NCI-H1105 treated with DMSO at 0.1 percent for 48 hours (cell line): ENCODE measurements at regions not wholly inside any gene's neighbourhood (a gene's known extent, or its start where the extent isn't known, plus 50 kb on each side); places are given as distances from the start of the nearest gene placed in this dataset.
"Not testable (repeated sequence)": the region's sequence is repeated elsewhere in the genome, so short reads cannot be mapped to it uniquely, and the experiment has no call there.

Experiments used
- DNase-seq: peaks from one replicate; lab custom pipeline; 2025; lab: John Stamatoyannopoulos, UW

- no peak for DNase-seq
These were observed 203.4 kb upstream of the NMUR2 start for GRCh38 chr5:152608458-152608857.

GRCh38 chr5:152619756-152620155 lies 214.7 kb upstream of the NMUR2 start:
- no peak for DNase-seq

GRCh38 chr5:152622628-152623027 lies 217.5 kb upstream of the NMUR2 start:
- no peak for DNase-seq

GRCh38 chr5:152623951-152624350 lies 218.9 kb upstream of the NMUR2 start:
- DNase-seq: no peak

DNA sequence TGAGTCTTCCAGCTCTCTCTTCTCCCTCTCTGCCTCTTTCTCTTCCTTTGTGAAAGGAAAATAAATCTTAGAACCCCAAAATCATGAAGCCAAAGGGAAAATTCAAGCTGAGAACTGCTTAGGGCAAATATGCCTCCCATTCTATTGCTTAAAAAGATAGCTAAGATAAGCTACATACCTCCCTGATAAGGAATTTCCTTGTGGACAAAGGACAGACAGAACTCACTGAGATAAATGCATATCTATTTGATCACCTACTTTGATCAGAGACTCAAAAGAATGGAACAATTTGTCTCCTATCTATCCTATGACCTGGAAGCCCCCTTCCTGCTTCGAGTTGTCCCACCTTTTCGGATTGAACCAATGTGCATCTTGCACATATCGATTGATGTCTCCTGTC lies 220.6 kb upstream of the NMUR2 start:
- DNase-seq: no peak

- no peak for DNase-seq
These were observed 226.1 kb upstream of the NMUR2 start for GRCh38 chr5:152631221-152631620.

- DNase-seq: no peak
These were observed 227.3 kb upstream of the NMUR2 start for GRCh38 chr5:152632360-152632759.

GRCh38 chr5:152634586-152634985 lies 229.5 kb upstream of the NMUR2 start:
- DNase-seq: peak; percentile 53

DNA sequence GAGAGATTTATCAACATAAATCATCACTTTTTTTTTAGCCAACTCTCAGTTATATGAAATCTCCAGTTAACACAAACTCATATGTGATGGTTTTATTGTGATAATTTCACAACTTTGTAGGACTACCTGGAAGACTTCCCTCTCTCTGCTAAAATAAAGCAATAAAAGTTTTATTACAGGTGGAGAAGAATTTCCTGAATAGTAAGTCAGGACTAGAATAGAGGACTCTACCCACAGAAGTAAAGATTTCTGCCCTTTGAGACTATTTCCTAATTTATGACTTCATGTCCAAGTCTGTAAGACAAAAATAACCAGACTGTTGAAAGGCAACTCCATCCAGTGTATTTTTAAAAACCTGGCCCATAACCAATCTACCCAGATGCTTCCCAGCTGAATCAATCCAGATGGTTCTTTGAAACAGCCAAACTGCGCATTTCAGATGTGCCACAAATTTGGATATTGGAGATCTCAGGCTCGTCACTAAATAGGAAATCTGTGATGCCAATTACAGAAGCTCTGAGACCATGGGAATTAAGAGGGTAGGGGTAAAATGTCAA lies 234.0 kb upstream of the NMUR2 start:
- no peak for DNase-seq

GRCh38 chr5:152641970-152642805 lies 237.1 kb upstream of the NMUR2 start:
- DNase-seq: no peak

DNA sequence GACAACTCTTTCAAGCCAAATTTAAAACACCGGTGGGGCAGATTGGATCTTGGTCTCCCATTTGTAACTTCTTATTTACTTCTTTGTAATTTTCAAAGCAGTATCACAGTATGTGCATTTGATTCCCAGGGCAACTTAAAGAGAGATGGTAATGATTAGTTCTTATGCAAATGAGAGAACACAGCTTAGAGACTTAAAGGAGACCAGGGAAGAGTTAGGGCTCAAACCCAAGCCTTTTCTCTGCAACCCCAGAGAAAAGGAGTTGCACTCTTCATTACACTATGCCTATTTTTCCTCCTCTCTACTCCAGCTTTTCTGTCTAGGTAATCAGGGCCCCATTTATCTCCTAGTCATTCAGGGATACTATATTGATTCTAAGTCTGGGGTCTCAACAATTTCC lies 237.8 kb upstream of the NMUR2 start:
- DNase-seq: no peak

GRCh38 chr5:152644029-152644728 lies 239.1 kb upstream of the NMUR2 start:
- no peak for DNase-seq

DNA sequence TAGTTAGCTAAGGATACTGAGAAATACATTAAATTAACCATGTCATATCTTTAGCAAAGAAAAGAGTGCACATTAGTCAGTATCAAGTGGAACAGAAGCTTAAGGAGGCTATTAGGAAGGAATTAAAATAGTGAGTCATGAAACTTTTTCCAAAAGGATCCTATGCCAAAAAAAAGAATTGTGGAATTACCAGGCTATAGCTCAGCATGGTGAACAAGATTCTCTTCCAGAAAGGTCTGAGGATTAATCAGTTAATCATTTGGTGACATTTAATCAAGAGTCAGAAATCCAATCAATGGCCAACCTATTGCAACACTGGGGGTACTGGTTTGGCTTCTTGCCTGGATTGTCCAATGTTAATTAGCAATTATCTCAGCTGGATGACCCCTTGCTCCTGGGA lies 244.5 kb upstream of the NMUR2 start:
- DNase-seq: no peak

DNA sequence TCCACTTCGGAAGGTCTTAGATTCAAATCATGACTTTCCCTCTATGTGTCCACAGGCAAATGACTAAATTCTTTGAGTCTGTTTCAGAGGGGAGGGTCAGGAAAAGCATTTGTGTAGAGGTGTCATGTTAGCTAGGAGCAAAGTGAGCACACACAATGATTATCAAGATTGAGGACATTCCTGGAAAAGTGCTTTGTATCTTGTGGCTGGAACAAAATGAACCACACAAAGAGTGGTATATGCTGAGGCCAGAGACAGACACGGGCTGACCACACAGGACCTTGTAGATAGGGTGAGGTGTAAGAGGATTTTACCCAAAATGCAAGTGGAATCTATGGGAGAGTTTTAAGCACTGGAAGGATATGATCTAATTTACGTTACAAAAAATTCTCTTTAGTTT lies 245.3 kb upstream of the NMUR2 start:
- DNase-seq: no peak

GRCh38 chr5:152659470-152659869 lies 254.4 kb upstream of the NMUR2 start:
- not testable (repeated sequence) for DNase-seq

DNA sequence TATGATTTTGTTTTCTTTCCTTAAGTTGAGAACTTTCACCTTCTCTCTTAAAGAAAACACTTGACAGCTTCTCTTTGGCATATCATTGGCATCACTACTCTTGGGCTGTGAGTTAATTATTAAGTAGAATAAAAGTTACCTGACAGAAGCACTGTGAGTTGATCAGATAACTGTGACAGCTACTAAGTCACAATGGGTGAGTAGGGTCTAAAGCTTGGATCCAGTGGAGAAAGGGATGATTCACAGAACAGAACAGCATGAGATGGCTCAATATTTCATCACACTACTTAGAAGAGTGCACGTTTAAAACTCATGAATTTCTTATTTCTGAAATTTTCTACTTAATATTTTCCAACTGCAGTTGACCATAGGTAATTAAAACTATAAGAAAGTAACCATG lies 268.5 kb upstream of the NMUR2 start:
- no peak for DNase-seq

GRCh38 chr5:152674403-152674802 lies 269.3 kb upstream of the NMUR2 start:
- DNase-seq: no peak

DNA sequence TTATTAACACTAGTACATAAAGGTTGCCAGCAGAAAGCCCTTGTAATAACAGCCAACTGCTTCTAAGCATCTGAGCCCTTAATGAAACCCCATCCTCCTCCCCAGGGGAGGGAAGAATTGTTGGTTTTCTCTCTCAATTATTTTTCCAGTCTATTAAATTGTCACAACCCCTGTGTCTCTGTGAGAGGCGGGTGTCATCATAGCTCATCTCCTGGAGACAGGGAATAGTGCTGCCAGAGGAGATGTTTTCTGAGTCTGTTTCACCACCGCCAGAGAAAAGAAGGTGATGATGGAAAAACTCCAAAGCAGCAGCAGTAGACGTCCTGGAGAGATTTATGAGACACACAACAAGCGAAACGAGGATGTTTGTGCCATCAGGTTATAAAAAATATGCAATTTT lies 271.1 kb upstream of the NMUR2 start:
- DNase-seq: no peak

DNA sequence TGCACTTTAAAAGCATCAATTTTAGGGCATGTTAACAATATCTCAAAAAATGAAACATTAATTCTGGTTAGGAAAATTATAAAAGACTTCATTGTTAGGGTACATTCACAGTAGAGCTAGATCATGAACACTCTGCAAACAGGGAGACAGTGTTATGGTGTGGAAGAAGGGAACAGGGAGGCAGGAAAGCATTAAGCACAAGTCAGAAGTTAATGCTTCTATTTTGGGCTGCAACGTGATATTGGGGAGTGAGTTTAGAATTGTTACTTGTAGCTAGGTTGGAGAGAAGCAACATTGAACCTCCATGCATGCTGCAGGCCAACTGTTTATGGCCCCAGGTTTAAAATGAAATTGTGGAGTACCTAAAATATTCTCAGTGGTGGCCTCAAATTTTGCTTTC lies 278.1 kb upstream of the NMUR2 start:
- no peak for DNase-seq

GRCh38 chr5:152686931-152687330 lies 281.9 kb upstream of the NMUR2 start:
- no peak for DNase-seq

- DNase-seq: no peak
These were observed 283.6 kb upstream of the NMUR2 start for GRCh38 chr5:152688561-152689249.

- DNase-seq: no peak
These were observed 284.2 kb upstream of the NMUR2 start for GRCh38 chr5:152689250-152689711.

- no peak for DNase-seq
These were observed 289.2 kb upstream of the NMUR2 start for GRCh38 chr5:152694231-152694630.
